Adipocyte (in vitro differentiated cells): ENCODE measurements at regions not wholly inside any gene's neighbourhood (a gene's known extent, or its start where the extent isn't known, plus 50 kb on each side); places are given as distances from the start of the nearest gene placed in this dataset.

Experiments used
- DNase-seq: peaks from one replicate; pipeline ENCODE4 v3.0.0-alpha.2; 2015; ENCODE audit warnings: low read depth
- H3K27me3 ChIP-seq: replicated peaks from 2 replicates; pipeline ENCODE4 v1.7.0; 2013; ENCODE audit warnings: mild to moderate bottlenecking, low read length, moderate library complexity; ENCODE audit not compliant: control insufficient read depth, insufficient read depth
- H3K36me3 ChIP-seq: 2 replicates; pipeline ENCODE4 v1.7.0; 2013; ENCODE audit warnings: low read length, mild to moderate bottlenecking, moderate library complexity; ENCODE audit not compliant: control insufficient read depth, insufficient read depth, severe bottlenecking
- H3K4me1 ChIP-seq: 2 replicates; pipeline ENCODE4 v1.7.0; 2013; ENCODE audit warnings: mild to moderate bottlenecking, low read length, moderate library complexity; ENCODE audit not compliant: control insufficient read depth, insufficient read depth
- H3K4me3 ChIP-seq: 2 replicates; pipeline ENCODE4 v1.7.0; 2013; ENCODE audit warnings: mild to moderate bottlenecking, low read length, moderate library complexity
- H3K9ac ChIP-seq: 2 replicates; pipeline ENCODE4 v1.7.0; 2013; ENCODE audit warnings: mild to moderate bottlenecking, low read length, moderate library complexity
- H3K9me3 ChIP-seq: 2 replicates; pipeline ENCODE4 v1.7.0; 2013; ENCODE audit warnings: mild to moderate bottlenecking, low read length, moderate library complexity; ENCODE audit not compliant: control insufficient read depth

DNA sequence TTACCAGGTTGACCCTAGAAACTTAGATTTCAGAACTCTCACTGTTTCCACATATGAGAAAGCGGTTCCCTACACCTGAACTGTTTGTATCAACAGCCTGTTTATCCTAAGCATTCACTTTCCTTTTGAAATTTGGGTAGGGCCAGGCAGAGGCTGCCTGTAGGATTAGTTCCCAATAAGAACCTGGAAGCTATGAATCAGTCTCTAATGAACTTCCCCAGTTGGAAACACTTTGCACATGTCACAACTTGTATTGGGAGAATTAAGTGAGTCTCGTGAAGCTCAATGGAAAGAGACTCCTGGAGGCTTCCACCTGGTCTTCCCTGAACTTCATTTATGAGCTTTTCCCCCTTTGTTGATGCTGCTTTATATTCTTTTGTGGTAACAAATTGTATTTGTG is 486.6 kb upstream of the HS6ST1 start:
- H3K36me3 ChIP-seq, result no peaks in the 10 kb centered on the region
- no peak overlapping the region for H3K9ac ChIP-seq
- no peak overlapping the region for H3K4me3 ChIP-seq
- peaks cover 1% of the 10 kb centered on the region for H3K27me3 ChIP-seq
- H3K4me1 ChIP-seq, result peaks cover 33% of the 10 kb centered on the region
- peaks cover 2% of the 10 kb centered on the region for H3K9me3 ChIP-seq
- no peak for DNase-seq

DNA sequence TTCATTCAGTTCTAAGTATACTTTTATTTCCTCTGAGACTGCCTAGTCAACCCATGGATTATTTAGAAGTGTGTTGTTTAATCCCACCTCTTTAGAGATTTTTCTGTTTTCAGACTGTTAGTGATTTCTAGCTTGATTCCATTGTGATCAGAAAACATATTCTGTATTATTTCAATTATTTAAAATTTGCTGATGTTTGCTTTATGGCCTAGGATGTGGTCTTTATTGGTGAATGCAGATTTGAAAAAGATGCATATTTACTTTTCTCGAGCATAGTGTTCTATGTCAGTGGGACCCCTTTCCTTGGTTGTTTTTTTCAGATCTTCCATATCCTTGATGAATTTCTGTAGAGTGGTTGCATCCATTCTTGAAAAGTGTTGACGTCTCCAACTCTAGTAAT is 487.2 kb upstream of the HS6ST1 start:
- DNase-seq, result no peak
- H3K36me3 ChIP-seq, result no peaks in the 10 kb centered on the region
- H3K4me1 ChIP-seq, result peaks cover 33% of the 10 kb centered on the region
- H3K9ac ChIP-seq, result no peak overlapping the region
- no peak overlapping the region for H3K4me3 ChIP-seq
- no peaks in the 10 kb centered on the region for H3K27me3 ChIP-seq
- H3K9me3 ChIP-seq, result peaks cover 5% of the 10 kb centered on the region

DNA sequence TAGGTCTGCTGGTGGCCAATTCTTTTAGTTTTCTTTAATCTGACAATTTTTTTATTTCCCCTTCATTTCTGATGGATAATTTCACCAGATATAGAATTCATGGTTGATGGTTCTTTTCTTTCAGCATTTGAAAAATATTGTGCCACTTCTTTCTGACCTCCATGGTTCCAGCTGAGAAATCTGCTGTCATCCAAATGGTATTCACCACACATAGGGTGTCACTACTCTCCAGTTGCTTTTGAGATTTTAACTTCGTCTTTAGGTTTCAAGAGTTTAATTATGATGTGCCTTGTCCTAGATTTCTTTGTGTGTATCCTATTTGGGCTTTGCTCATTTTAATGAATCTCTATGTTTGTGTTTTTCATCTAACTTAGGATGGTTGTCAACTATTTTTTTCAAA is 488.6 kb upstream of the HS6ST1 start:
- no peak for DNase-seq
- Histone ChIP-seq H3K27me3 (no peaks in the 10 kb centered on the region), H3K9me3 (peaks cover 5% of the 10 kb centered on the region), H3K4me1 (peaks cover 33% of the 10 kb centered on the region), H3K9ac (no peak overlapping the region), H3K4me3 (no peak overlapping the region), H3K36me3 (no peaks in the 10 kb centered on the region)

DNA sequence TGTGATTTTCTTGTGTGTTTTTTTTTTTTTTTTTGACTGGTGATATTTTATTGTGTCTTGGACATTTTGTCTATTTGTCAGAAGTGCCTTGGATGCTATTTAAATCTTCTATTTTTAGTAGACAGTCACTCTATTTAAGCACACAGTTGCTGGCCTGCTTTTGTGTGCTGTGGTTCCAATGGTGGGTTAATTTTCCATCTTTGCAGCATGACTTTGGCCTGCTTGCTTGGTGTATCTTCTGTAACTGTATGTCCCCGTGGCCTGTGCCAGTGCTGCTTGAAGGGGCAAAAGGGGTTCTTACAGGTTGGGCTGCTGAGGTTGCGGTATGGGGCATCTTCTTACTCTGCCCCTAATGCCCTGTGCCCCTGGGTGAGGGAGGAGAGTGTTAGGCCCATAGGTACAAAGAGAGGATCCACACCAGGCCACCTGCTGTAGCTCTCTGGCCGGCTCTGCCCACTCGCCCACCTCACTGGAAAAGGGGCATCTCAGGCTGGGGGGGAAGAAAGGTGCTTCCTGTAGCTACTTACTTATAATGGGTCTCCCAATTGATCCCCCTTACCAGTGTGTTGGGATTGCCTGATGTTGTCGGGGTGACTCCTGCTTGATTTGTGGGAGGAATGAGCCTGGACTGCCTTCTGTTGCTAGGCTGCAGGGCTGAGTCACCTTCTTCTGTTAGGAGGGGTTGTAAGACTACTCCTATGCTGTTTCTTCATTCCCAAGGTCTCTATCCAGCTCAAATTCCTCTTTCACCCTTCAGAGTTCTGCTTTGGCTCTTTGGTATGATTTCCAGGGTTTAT is 490.0 kb upstream of the HS6ST1 start:
- no peaks in the 10 kb centered on the region for H3K36me3 ChIP-seq
- no peak overlapping the region for H3K9ac ChIP-seq
- DNase-seq, result peak; percentile 27
- peaks cover 33% of the 10 kb centered on the region for H3K4me1 ChIP-seq
- H3K4me3 ChIP-seq, result no peak overlapping the region
- H3K9me3 ChIP-seq, result peaks cover 5% of the 10 kb centered on the region
- no peaks in the 10 kb centered on the region for H3K27me3 ChIP-seq

GRCh38 chr2:128809259-128809636 is 490.6 kb upstream of the HS6ST1 start:
- no peak for DNase-seq
- Histone ChIP-seq H3K36me3 (no peaks in the 10 kb centered on the region), H3K4me1 (peaks cover 29% of the 10 kb centered on the region), H3K27me3 (no peaks in the 10 kb centered on the region), H3K9ac (no peak overlapping the region), H3K4me3 (no peak overlapping the region), H3K9me3 (peaks cover 5% of the 10 kb centered on the region)

GRCh38 chr2:128809880-128810279 is 491.2 kb upstream of the HS6ST1 start:
- Histone ChIP-seq H3K36me3 (no peaks in the 10 kb centered on the region), H3K9me3 (peaks cover 5% of the 10 kb centered on the region), H3K4me3 (no peak overlapping the region), H3K4me1 (peaks cover 26% of the 10 kb centered on the region), H3K9ac (no peak overlapping the region), H3K27me3 (no peaks in the 10 kb centered on the region)
- no peak for DNase-seq

- Histone ChIP-seq H3K9me3 (peaks cover 5% of the 10 kb centered on the region), H3K36me3 (no peaks in the 10 kb centered on the region), H3K4me1 (peaks cover 16% of the 10 kb centered on the region), H3K9ac (no peak overlapping the region), H3K4me3 (no peak overlapping the region), H3K27me3 (no peaks in the 10 kb centered on the region)
- no peak for DNase-seq
Observed at GRCh38 chr2:128812183-128812940, 493.7 kb upstream of the HS6ST1 start.

GRCh38 chr2:128813352-128814034 is 494.8 kb upstream of the HS6ST1 start:
- no peak for DNase-seq
- Histone ChIP-seq H3K4me3 (no peak overlapping the region), H3K9me3 (peaks cover 5% of the 10 kb centered on the region), H3K27me3 (peaks cover 3% of the 10 kb centered on the region), H3K36me3 (no peaks in the 10 kb centered on the region), H3K9ac (no peak overlapping the region), H3K4me1 (peaks cover 24% of the 10 kb centered on the region)

GRCh38 chr2:128815248-128815647 is 496.6 kb upstream of the HS6ST1 start:
- peaks cover 8% of the 10 kb centered on the region for H3K4me1 ChIP-seq
- no peaks in the 10 kb centered on the region for H3K36me3 ChIP-seq
- H3K9ac ChIP-seq, result no peak overlapping the region
- H3K27me3 ChIP-seq, result peaks cover 8% of the 10 kb centered on the region
- DNase-seq, result no peak
- no peak overlapping the region for H3K4me3 ChIP-seq
- peaks cover 3% of the 10 kb centered on the region for H3K9me3 ChIP-seq

- DNase-seq, result no peak
- H3K4me1 ChIP-seq, result peaks cover 8% of the 10 kb centered on the region
- no peak overlapping the region for H3K9ac ChIP-seq
- no peaks in the 10 kb centered on the region for H3K9me3 ChIP-seq
- H3K27me3 ChIP-seq, result peaks cover 12% of the 10 kb centered on the region
- no peaks in the 10 kb centered on the region for H3K36me3 ChIP-seq
- no peak overlapping the region for H3K4me3 ChIP-seq
Observed at GRCh38 chr2:128817171-128817570, 498.5 kb upstream of the HS6ST1 start.

DNA sequence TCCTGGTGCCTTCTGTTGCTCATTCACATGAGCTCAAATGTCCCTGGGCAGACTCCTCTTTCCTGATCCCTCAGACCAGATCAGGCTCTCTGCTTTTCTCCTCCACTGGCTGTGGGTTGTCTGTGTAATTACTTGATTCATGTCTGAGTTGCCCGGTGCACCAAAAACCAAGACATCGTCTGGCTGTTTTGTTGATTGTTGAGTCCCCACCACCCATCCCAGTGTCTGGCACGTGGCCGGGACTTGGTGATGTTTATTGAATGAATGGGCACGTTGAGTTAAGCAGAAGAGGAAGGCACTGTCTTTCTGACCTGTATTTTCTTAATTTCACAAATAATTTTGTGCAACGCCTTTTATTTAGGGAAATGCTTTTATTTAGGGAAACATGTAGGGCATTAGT is 499.1 kb upstream of the HS6ST1 start:
- H3K4me1 ChIP-seq, result peaks cover 8% of the 10 kb centered on the region
- DNase-seq, result no peak
- H3K9me3 ChIP-seq, result no peaks in the 10 kb centered on the region
- no peaks in the 10 kb centered on the region for H3K36me3 ChIP-seq
- H3K4me3 ChIP-seq, result no peak overlapping the region
- H3K27me3 ChIP-seq, result peaks cover 12% of the 10 kb centered on the region
- H3K9ac ChIP-seq, result no peak overlapping the region
